ENCODE measurements at regions not wholly inside any gene's neighbourhood (a gene's known extent, or its start where the extent isn't known, plus 50 kb on each side); places are given as distances from the start of the nearest gene placed in this dataset.

DNA sequence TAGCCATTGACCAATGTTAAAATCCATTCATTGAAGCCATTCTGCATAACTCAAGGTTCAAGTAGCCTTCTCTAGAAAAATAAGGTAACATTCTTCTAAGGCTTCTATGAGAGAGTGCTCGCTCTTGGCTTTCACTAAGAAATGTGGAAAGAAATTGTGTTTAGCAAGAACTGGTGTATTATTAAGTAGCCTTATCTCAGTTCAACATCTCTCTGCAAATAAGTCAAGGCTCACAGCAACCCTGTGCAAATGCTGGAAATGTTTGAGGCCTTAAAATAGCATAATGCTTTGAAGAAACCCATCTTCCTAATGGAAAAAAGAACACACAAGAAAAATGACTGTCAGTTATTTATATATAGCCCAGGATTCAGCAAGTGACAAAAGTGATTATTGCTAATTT, 254.1 kb upstream of the PROX1 start:
- TF ChIP-seq EZH2 (IDR thresholded peaks at IDR 0.05; ENCODE audit: insufficient read depth, low read length): no peak
- TF ChIP-seq, protein P1, sequence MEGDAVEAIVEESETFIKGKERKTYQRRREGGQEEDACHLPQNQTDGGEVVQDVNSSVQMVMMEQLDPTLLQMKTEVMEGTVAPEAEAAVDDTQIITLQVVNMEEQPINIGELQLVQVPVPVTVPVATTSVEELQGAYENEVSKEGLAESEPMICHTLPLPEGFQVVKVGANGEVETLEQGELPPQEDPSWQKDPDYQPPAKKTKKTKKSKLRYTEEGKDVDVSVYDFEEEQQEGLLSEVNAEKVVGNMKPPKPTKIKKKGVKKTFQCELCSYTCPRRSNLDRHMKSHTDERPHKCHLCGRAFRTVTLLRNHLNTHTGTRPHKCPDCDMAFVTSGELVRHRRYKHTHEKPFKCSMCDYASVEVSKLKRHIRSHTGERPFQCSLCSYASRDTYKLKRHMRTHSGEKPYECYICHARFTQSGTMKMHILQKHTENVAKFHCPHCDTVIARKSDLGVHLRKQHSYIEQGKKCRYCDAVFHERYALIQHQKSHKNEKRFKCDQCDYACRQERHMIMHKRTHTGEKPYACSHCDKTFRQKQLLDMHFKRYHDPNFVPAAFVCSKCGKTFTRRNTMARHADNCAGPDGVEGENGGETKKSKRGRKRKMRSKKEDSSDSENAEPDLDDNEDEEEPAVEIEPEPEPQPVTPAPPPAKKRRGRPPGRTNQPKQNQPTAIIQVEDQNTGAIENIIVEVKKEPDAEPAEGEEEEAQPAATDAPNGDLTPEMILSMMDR (IDR thresholded peaks at IDR 0.05; ENCODE audit: insufficient read depth, low read depth, low read length): no peak
- no peak overlapping the region for H2AFZ ChIP-seq (ENCODE audit: low read depth, low read length)
- no peak overlapping the region for H3K4me3 ChIP-seq (ENCODE audit: insufficient read depth, low read depth, low read length)
- no peaks in the 10 kb centered on the region for H3K4me1 ChIP-seq (ENCODE audit: insufficient read depth, low read length)
- FAIRE-seq (no peak), DNase-seq (ENCODE audit: low read depth) (no peak)
- no peaks in the 10 kb centered on the region for H3K9me3 ChIP-seq (ENCODE audit: insufficient read depth, low read depth, low read length)
- Mint-ChIP-seq H3K4me1 (ENCODE audit: low read depth, unreplicated experiment) (no peaks in the 10 kb centered on the region), H3K4me3 (ENCODE audit: unreplicated experiment) (no peak overlapping the region), H3K9me3 (ENCODE audit: unreplicated experiment) (peaks cover 4% of the 10 kb centered on the region), H3K27ac (ENCODE audit: unreplicated experiment) (no peak overlapping the region), H3K36me3 (ENCODE audit: low read depth, unreplicated experiment) (no peaks in the 10 kb centered on the region), H3K27me3 (ENCODE audit: low read depth, unreplicated experiment) (peaks cover 9% of the 10 kb centered on the region)
- no peaks in the 10 kb centered on the region for H3K36me3 ChIP-seq (ENCODE audit: insufficient read depth, low read length)
- H3K9ac ChIP-seq (ENCODE audit: low read length): no peak overlapping the region
- H3K79me2 ChIP-seq (ENCODE audit: insufficient read depth, low read length): no peaks in the 10 kb centered on the region
- H3K27me3 ChIP-seq (ENCODE audit: insufficient read depth, low read length): no peaks in the 10 kb centered on the region
- H3K4me2 ChIP-seq (ENCODE audit: low read length): no peak overlapping the region
- no peak overlapping the region for H3K27ac ChIP-seq (ENCODE audit: low read depth, low read length)
- no peaks in the 10 kb centered on the region for H4K20me1 ChIP-seq (ENCODE audit: insufficient read depth, low read length)

DNA sequence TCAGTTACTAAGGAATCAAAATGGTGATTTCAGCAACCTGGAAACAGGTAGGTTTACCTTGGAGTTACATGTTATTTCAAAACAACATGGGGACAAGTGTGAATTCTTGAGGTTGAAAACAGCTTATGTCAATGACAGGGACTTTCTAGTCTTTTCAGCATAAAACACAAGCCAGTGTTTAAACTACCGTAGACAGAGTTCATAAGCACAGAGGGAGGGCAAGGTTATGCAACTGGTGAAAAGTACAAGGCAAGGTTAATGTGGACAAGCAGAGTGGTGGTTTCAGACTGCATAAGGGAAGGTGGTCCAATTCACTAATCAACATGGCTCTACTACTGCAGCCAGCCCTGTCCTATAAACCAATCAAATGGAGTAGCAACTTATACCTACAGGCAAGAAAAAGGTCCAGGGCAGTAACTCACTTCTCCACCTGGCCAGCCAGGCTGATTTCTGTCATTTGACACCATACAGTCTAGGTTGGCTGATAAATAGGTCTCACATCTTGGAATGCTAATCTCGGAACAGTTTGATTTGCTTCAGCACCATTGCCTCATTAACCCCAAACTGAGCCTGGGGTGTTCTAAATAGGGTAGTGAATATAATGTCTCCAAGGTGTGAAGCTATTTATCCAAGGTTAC, 250.3 kb upstream of the PROX1 start:
- no peaks in the 10 kb centered on the region for H3K9me3 ChIP-seq (ENCODE audit: insufficient read depth, low read depth, low read length)
- H3K27me3 ChIP-seq (ENCODE audit: insufficient read depth, low read length): no peaks in the 10 kb centered on the region
- Mint-ChIP-seq H3K27ac (ENCODE audit: unreplicated experiment) (no peak overlapping the region), H3K27me3 (ENCODE audit: low read depth, unreplicated experiment) (peaks cover 9% of the 10 kb centered on the region), H3K4me1 (ENCODE audit: low read depth, unreplicated experiment) (no peaks in the 10 kb centered on the region), H3K36me3 (ENCODE audit: low read depth, unreplicated experiment) (no peaks in the 10 kb centered on the region), H3K4me3 (ENCODE audit: unreplicated experiment) (no peak overlapping the region), H3K9me3 (ENCODE audit: unreplicated experiment) (peaks cover under 1% of the 10 kb centered on the region)
- FAIRE-seq (no peak), DNase-seq (ENCODE audit: low read depth) (no peak)
- H4K20me1 ChIP-seq (ENCODE audit: insufficient read depth, low read length): no peaks in the 10 kb centered on the region
- H3K4me1 ChIP-seq (ENCODE audit: insufficient read depth, low read length): no peaks in the 10 kb centered on the region
- TF ChIP-seq, protein P1 (IDR thresholded peaks at IDR 0.05; ENCODE audit: insufficient read depth, low read depth, low read length): no peak
- TF ChIP-seq EZH2 (IDR thresholded peaks at IDR 0.05; ENCODE audit: insufficient read depth, low read length): no peak
- H3K36me3 ChIP-seq (ENCODE audit: insufficient read depth, low read length): no peaks in the 10 kb centered on the region
- H3K79me2 ChIP-seq (ENCODE audit: insufficient read depth, low read length): no peaks in the 10 kb centered on the region
- H3K27ac ChIP-seq (ENCODE audit: low read depth, low read length): no peak overlapping the region
- H2AFZ ChIP-seq (ENCODE audit: low read depth, low read length): no peak overlapping the region
- no peak overlapping the region for H3K4me2 ChIP-seq (ENCODE audit: low read length)
- no peak overlapping the region for H3K9ac ChIP-seq (ENCODE audit: low read length)
- H3K4me3 ChIP-seq (ENCODE audit: insufficient read depth, low read depth, low read length): no peak overlapping the region

DNA sequence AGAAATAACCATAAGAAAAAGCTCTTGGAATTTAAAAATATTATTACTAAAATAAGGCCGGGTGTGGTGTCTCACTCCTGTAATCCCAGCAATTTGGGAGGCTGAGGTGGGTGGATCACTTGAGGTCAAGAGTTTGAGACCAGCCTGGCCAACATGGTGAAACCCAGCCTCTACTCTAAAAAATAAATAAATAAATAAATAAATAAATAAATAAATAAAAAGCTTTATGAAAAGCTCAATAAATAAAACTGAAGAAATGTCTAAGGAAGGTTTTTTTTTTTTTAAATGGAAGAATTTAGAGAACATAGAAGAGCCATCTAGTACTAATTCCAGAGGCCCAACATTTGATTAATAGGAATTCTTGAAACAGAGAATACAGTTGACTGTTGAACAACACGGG, 249.1 kb upstream of the PROX1 start:
- no peaks in the 10 kb centered on the region for H3K36me3 ChIP-seq (ENCODE audit: insufficient read depth, low read length)
- Mint-ChIP-seq H3K4me3 (ENCODE audit: unreplicated experiment) (no peak overlapping the region), H3K9me3 (ENCODE audit: unreplicated experiment) (peaks cover 6% of the 10 kb centered on the region), H3K36me3 (ENCODE audit: low read depth, unreplicated experiment) (no peaks in the 10 kb centered on the region), H3K27me3 (ENCODE audit: low read depth, unreplicated experiment) (peaks cover 9% of the 10 kb centered on the region), H3K27ac (ENCODE audit: unreplicated experiment) (no peak overlapping the region), H3K4me1 (ENCODE audit: low read depth, unreplicated experiment) (no peaks in the 10 kb centered on the region)
- no peak overlapping the region for H3K9ac ChIP-seq (ENCODE audit: low read length)
- no peaks in the 10 kb centered on the region for H3K9me3 ChIP-seq (ENCODE audit: insufficient read depth, low read depth, low read length)
- no peak overlapping the region for H3K4me2 ChIP-seq (ENCODE audit: low read length)
- no peaks in the 10 kb centered on the region for H3K79me2 ChIP-seq (ENCODE audit: insufficient read depth, low read length)
- no peak overlapping the region for H3K4me3 ChIP-seq (ENCODE audit: insufficient read depth, low read depth, low read length)
- FAIRE-seq (no peak), DNase-seq (ENCODE audit: low read depth) (no peak)
- H4K20me1 ChIP-seq (ENCODE audit: insufficient read depth, low read length): no peaks in the 10 kb centered on the region
- no peak overlapping the region for H3K27ac ChIP-seq (ENCODE audit: low read depth, low read length)
- no peak for TF ChIP-seq EZH2 (IDR thresholded peaks at IDR 0.05; ENCODE audit: insufficient read depth, low read length)
- TF ChIP-seq, protein P1 (IDR thresholded peaks at IDR 0.05; ENCODE audit: insufficient read depth, low read depth, low read length): no peak
- H2AFZ ChIP-seq (ENCODE audit: low read depth, low read length): no peak overlapping the region
- H3K27me3 ChIP-seq (ENCODE audit: insufficient read depth, low read length): no peaks in the 10 kb centered on the region
- H3K4me1 ChIP-seq (ENCODE audit: insufficient read depth, low read length): no peaks in the 10 kb centered on the region
